Mesothelial cell of epicardium (in vitro differentiated cells): ENCODE measurements at regions not wholly inside any gene's neighbourhood (a gene's known extent, or its start where the extent isn't known, plus 50 kb on each side); places are given as distances from the start of the nearest gene placed in this dataset.

Experiments
- DNase-seq, 2 experiments: peaks; one replicate each; pipeline ENCODE4 v3.0.0; 2021; ENCODE audit warnings: low spot score in 2 of 2; ENCODE audit not compliant: unreplicated experiment in 2 of 2
- H3K27ac Mint-ChIP-seq: 2 replicates; pipeline ENCODE4 v1.8.0; 2021; ENCODE audit warnings: mixed read lengths
- H3K27me3 Mint-ChIP-seq: 2 replicates; pipeline ENCODE4 v1.8.0; 2021; ENCODE audit warnings: low read depth, mixed read lengths
- H3K36me3 Mint-ChIP-seq: 2 replicates; pipeline ENCODE4 v1.8.0; 2021; ENCODE audit warnings: mixed read lengths
- H3K4me1 Mint-ChIP-seq: 2 replicates; pipeline ENCODE4 v1.8.0; 2021; ENCODE audit warnings: mixed read lengths
- H3K4me3 Mint-ChIP-seq: 2 replicates; pipeline ENCODE4 v1.8.0; 2021; ENCODE audit warnings: mild to moderate bottlenecking, moderate library complexity, mixed read lengths
- H3K9me3 Mint-ChIP-seq: 2 replicates; pipeline ENCODE4 v1.8.0; 2021; ENCODE audit warnings: mixed read lengths
- CTCF ChIP-seq: fragments of 200-600 bp; sonication (generic); IDR thresholded peaks from one replicate; pipeline ENCODE4 v1.5.0; 2021; ENCODE audit warnings: antibody characterized with exemption; ENCODE audit not compliant: unreplicated experiment

DNA sequence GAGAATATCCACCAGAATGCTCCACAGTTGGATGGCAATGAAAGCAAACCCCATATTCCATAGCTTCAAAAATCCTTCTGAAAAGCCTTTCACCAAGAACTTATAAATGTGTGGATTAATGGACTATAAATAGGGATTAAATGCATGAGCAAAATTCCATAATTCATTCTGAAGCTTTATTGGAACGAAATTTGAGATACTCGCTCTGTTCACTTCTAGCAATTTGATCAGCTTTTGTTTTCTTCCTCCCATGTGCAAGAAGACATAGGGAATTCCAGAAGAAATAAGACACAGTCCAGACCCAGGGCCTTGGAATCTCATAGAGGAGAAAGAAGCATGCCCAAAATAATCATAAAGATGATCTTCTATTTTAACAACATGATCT, 285.9 kb upstream of the TMPO start:
- no peak overlapping the region for H3K4me3 Mint-ChIP-seq
- H3K27ac Mint-ChIP-seq: no peak overlapping the region
- TF ChIP-seq CTCF: no peak
- H3K4me1 Mint-ChIP-seq: peaks cover 4% of the 10 kb centered on the region
- no peak for DNase-seq
- no peaks in the 10 kb centered on the region for H3K9me3 Mint-ChIP-seq
- no peaks in the 10 kb centered on the region for H3K36me3 Mint-ChIP-seq
- peaks cover 2% of the 10 kb centered on the region for H3K27me3 Mint-ChIP-seq

DNA sequence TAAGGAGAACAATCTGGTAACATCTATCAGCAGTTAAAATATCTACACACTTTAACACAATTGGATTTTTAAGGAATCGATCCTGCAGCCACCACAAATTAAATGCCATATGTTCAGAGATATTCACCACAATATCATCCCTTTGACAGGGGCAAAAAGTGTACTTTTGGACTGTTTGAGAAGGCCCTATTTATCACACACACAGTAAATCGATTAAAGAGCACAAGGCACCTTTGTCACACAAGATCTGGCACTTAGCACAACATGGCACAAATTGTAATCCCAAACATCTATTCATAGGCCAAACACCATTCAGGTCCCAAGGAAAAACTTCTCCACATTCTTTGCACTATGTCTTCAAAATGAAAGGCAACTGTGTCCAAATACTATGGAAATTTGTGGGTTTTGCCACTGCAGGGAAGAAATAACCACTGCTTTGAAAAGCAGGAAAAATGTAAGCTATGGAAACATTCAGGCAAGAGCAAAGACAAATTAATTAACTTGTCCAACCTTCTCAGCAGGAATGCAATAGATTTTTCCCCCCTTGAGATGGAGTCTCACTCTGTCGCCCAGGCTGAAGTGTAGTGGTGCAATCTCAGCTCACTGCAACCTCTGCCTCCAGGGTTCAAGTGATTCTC, 282.5 kb upstream of the TMPO start:
- no peak for TF ChIP-seq CTCF
- no peak overlapping the region for H3K4me3 Mint-ChIP-seq
- no peaks in the 10 kb centered on the region for H3K36me3 Mint-ChIP-seq
- H3K4me1 Mint-ChIP-seq: no peaks in the 10 kb centered on the region
- no peak overlapping the region for H3K27ac Mint-ChIP-seq
- DNase-seq: no peak
- H3K27me3 Mint-ChIP-seq: peaks cover 2% of the 10 kb centered on the region
- H3K9me3 Mint-ChIP-seq: no peaks in the 10 kb centered on the region

DNA sequence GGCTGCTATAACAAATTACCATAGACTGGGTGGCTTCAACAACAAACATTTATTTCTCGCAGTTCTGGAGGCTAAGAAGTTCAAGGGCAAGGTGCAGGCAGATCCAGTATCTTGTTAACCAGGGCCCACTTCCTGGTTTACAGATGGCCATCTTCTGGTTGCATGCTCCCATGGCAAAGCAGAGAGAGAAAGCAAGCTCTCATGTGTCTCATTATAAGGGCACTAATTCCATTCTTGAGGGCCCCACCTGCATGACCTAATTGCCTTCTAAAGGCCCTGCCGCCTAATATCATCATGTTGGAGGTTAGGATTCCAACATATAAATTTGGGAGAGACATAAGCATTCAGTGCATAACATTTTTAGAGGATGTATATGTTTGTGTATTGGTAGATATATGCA, 280.1 kb upstream of the TMPO start:
- Mint-ChIP-seq H3K9me3 (no peaks in the 10 kb centered on the region), H3K4me1 (no peaks in the 10 kb centered on the region), H3K4me3 (no peak overlapping the region), H3K27ac (no peak overlapping the region), H3K27me3 (peaks cover 4% of the 10 kb centered on the region), H3K36me3 (no peaks in the 10 kb centered on the region)
- no peak for DNase-seq
- no peak for TF ChIP-seq CTCF

GRCh38 chr12:98238515-98239130, 276.8 kb upstream of the TMPO start:
- no peak overlapping the region for H3K4me3 Mint-ChIP-seq
- H3K36me3 Mint-ChIP-seq: no peaks in the 10 kb centered on the region
- peaks cover 8% of the 10 kb centered on the region for H3K27me3 Mint-ChIP-seq
- no peak overlapping the region for H3K27ac Mint-ChIP-seq
- no peak for TF ChIP-seq CTCF
- no peak for DNase-seq
- peaks cover 5% of the 10 kb centered on the region for H3K9me3 Mint-ChIP-seq
- no peaks in the 10 kb centered on the region for H3K4me1 Mint-ChIP-seq

GRCh38 chr12:98243190-98243589, 272.2 kb upstream of the TMPO start:
- H3K36me3 Mint-ChIP-seq: no peaks in the 10 kb centered on the region
- H3K9me3 Mint-ChIP-seq: peaks cover 5% of the 10 kb centered on the region
- no peak for TF ChIP-seq CTCF
- H3K4me1 Mint-ChIP-seq: no peaks in the 10 kb centered on the region
- peaks cover 6% of the 10 kb centered on the region for H3K27me3 Mint-ChIP-seq
- DNase-seq: no peak
- no peak overlapping the region for H3K4me3 Mint-ChIP-seq
- H3K27ac Mint-ChIP-seq: no peak overlapping the region

DNA sequence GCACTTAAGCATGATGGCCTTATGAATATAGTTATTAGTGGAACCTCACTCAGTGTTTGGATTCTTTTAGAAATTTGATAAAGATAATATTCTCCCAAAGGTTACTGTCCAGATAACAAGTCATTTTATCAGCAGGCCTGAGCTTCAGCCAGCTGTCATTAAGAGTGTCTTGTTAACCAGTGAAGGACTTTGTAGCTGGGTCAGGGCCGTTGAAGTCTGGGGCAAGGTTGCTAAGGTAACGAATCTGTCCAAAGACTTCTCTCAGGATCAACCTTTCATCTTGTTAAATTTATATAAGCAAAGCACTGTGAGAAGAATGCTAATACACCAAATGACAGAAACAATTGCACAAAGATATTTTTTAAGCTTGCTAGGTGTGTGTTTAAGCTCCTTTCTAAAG, 271.3 kb upstream of the TMPO start:
- peaks cover 5% of the 10 kb centered on the region for H3K9me3 Mint-ChIP-seq
- no peak for TF ChIP-seq CTCF
- no peak overlapping the region for H3K4me3 Mint-ChIP-seq
- DNase-seq: no peak
- peaks cover 5% of the 10 kb centered on the region for H3K27me3 Mint-ChIP-seq
- no peaks in the 10 kb centered on the region for H3K36me3 Mint-ChIP-seq
- H3K27ac Mint-ChIP-seq: no peak overlapping the region
- no peaks in the 10 kb centered on the region for H3K4me1 Mint-ChIP-seq
